SK-N-SH (cell line): ENCODE measurements at regions not wholly inside any gene's neighbourhood (a gene's known extent, or its start where the extent isn't known, plus 50 kb on each side); places are given as distances from the start of the nearest gene placed in this dataset.

ENCODE experiments used
- CHD2 ChIP-seq: fragments of 150-350 bp; IDR thresholded peaks from 2 replicates; pipeline ENCODE4 v1.6.1; 2018; ENCODE audit warnings: low read length; ENCODE audit not compliant: partially characterized antibody
- CTCF ChIP-seq: fragments of 200-600 bp; sonication (generic); IDR thresholded peaks from 2 replicates; pipeline ENCODE4 v1.6.1; 2017; ENCODE audit warnings: antibody characterized with exemption, mild to moderate bottlenecking, moderate library complexity
- EP300 ChIP-seq, 2 experiments: IDR thresholded peaks; 2 replicates each; pipeline versions ENCODE4 v1.4.0 to v1.6.1; 2012; ENCODE audit warnings: borderline replicate concordance in 1 of 2, low read depth in 1 of 2, low read length in 1 of 2
- EZH2phosphoT487 ChIP-seq: fragments of 200-600 bp; sonication (generic); IDR thresholded peaks from 2 replicates; pipeline ENCODE4 v1.6.1; 2017; ENCODE audit warnings: low read depth, mixed run types, mild to moderate bottlenecking, antibody characterized with exemption, moderate library complexity, borderline replicate concordance
- GATA2 ChIP-seq: sonication (generic); formaldehyde crosslinking; IDR thresholded peaks from 2 replicates; pipeline ENCODE4 v1.5.0; 2020; ENCODE audit warnings: mild to moderate bottlenecking, missing genetic modification reagents
- NFIC ChIP-seq: IDR thresholded peaks from 2 replicates; pipeline ENCODE4 v1.4.0; 2012; ENCODE audit warnings: borderline replicate concordance
- POLR2AphosphoS5 ChIP-seq: IDR thresholded peaks from 2 replicates; pipeline ENCODE4 v1.6.1; 2012; ENCODE audit warnings: low read depth, low read length
- REST ChIP-seq: IDR thresholded peaks from 2 replicates; pipeline ENCODE4 v1.6.1; 2012; ENCODE audit warnings: mild to moderate bottlenecking, low read depth, low read length, moderate library complexity
- TAF1 ChIP-seq: IDR thresholded peaks from 2 replicates; pipeline ENCODE4 v1.6.1; 2012; ENCODE audit warnings: low read depth, mild to moderate bottlenecking, low read length, moderate library complexity, borderline replicate concordance
- USF1 ChIP-seq: IDR thresholded peaks from 2 replicates; pipeline ENCODE4 v1.4.0; 2012; ENCODE audit warnings: low read depth, borderline replicate concordance
- USF2 ChIP-seq: fragments of 150-350 bp; IDR thresholded peaks from 2 replicates; pipeline ENCODE4 v1.6.1; 2017; ENCODE audit warnings: antibody characterized with exemption, low read length, low read depth, borderline replicate concordance
- ZBTB33 ChIP-seq: IDR thresholded peaks from 2 replicates; pipeline ENCODE4 v1.4.0; 2012; ENCODE audit warnings: low read depth, borderline replicate concordance

- TF ChIP-seq CTCF (no peak), GATA2 (CRISPR knock-in tag) (no peak), EP300 (IDR thresholded peaks at IDR 0.05; ENCODE audit: borderline replicate concordance in 1 of 2, low read depth in 1 of 2, low read length in 1 of 2) (no peak), POLR2AphosphoS5 (no peak), REST (no peak), CHD2 (no peak), ZBTB33 (no peak), NFIC (no peak), TAF1 (no peak), EZH2phosphoT487 (no peak), USF2 (no peak), USF1 (no peak)
These were observed 270.5 kb downstream of the TCERG1L start for GRCh38 chr10:131041031-131041430.
